CD4-positive, alpha-beta T cell treated with Interleukin-21 for 1 hour (primary cell): ENCODE measurements at regions not wholly inside any gene's neighbourhood (a gene's known extent, or its start where the extent isn't known, plus 50 kb on each side); places are given as distances from the start of the nearest gene placed in this dataset.
"Not testable (repeated sequence)": the region's sequence is repeated elsewhere in the genome, so short reads cannot be mapped to it uniquely, and the experiment has no call there.

Source experiments
- DNase-seq: peaks from one replicate; pipeline ENCODE4 v3.0.0-alpha.2; 2020

- no peak for DNase-seq
Observed at GRCh38 chr14:71437870-71438269, 494.4 kb upstream of the RGS6 start.

- DNase-seq = no peak
Observed at GRCh38 chr14:71438684-71439083, 493.5 kb upstream of the RGS6 start.

- no peak for DNase-seq
Observed at GRCh38 chr14:71441126-71441525, 491.1 kb upstream of the RGS6 start.

- no peak for DNase-seq
Observed at GRCh38 chr14:71444030-71444822, 488.0 kb upstream of the RGS6 start.

- DNase-seq = no peak
Observed at GRCh38 chr14:71448431-71449315, 483.6 kb upstream of the RGS6 start.

- DNase-seq = no peak
Observed at GRCh38 chr14:71449316-71450055, 482.7 kb upstream of the RGS6 start.

- DNase-seq = no peak
Observed at GRCh38 chr14:71451501-71451900, 480.7 kb upstream of the RGS6 start.

- no peak for DNase-seq
Observed at GRCh38 chr14:71452539-71452938, 479.7 kb upstream of the RGS6 start.

GRCh38 chr14:71452987-71453386 is 479.2 kb upstream of the RGS6 start:
- DNase-seq = no peak

GRCh38 chr14:71454010-71454409 is 478.2 kb upstream of the RGS6 start:
- no peak for DNase-seq

- DNase-seq = no peak
Observed at GRCh38 chr14:71454513-71455332, 477.5 kb upstream of the RGS6 start.

GRCh38 chr14:71460091-71460490 is 472.1 kb upstream of the RGS6 start:
- no peak for DNase-seq

GRCh38 chr14:71461617-71462016 is 470.6 kb upstream of the RGS6 start:
- DNase-seq = not testable (repeated sequence)

- no peak for DNase-seq
Observed at GRCh38 chr14:71463807-71464206, 468.4 kb upstream of the RGS6 start.

GRCh38 chr14:71464840-71465239 is 467.4 kb upstream of the RGS6 start:
- no peak for DNase-seq

GRCh38 chr14:71465316-71465715 is 466.9 kb upstream of the RGS6 start:
- DNase-seq = no peak

- no peak for DNase-seq
Observed at GRCh38 chr14:71466251-71466650, 466.0 kb upstream of the RGS6 start.

GRCh38 chr14:71466946-71467345 is 465.3 kb upstream of the RGS6 start:
- DNase-seq = no peak

GRCh38 chr14:71467361-71467811 is 464.8 kb upstream of the RGS6 start:
- no peak for DNase-seq

- DNase-seq = no peak
Observed at GRCh38 chr14:71468701-71469100, 463.5 kb upstream of the RGS6 start.

GRCh38 chr14:71469643-71470335 is 462.4 kb upstream of the RGS6 start:
- DNase-seq = no peak
